HG02852 (cell line): ENCODE measurements at regions not wholly inside any gene's neighbourhood (a gene's known extent, or its start where the extent isn't known, plus 50 kb on each side); places are given as distances from the start of the nearest gene placed in this dataset.

Experiments used
- ATAC-seq: cut with Tn5 transposase; IDR thresholded peaks from one replicate; pipeline ENCODE4 v1.9.1; 2021; ENCODE audit warnings: mild to moderate bottlenecking, moderate library complexity; ENCODE audit not compliant: unreplicated experiment

- no peak for ATAC-seq
These were observed 574.4 kb downstream of the TNS3 start for GRCh38 chr7:47007471-47007870.

GRCh38 chr7:47000561-47000960, 581.4 kb downstream of the TNS3 start:
- ATAC-seq, result no peak

GRCh38 chr7:46999866-47000265, 582.0 kb downstream of the TNS3 start:
- no peak for ATAC-seq

- no peak for ATAC-seq
These were observed 584.9 kb downstream of the TNS3 start for GRCh38 chr7:46996972-46997371.

- ATAC-seq, result no peak
These were observed 588.5 kb downstream of the TNS3 start for GRCh38 chr7:46993396-46993795.

- no peak for ATAC-seq
These were observed 591.1 kb downstream of the TNS3 start for GRCh38 chr7:46990761-46991160.

- no peak for ATAC-seq
These were observed 592.7 kb downstream of the TNS3 start for GRCh38 chr7:46989247-46989646.

- no peak for ATAC-seq
These were observed 599.0 kb downstream of the TNS3 start for GRCh38 chr7:46982928-46983327.

- no peak for ATAC-seq
These were observed 602.5 kb downstream of the TNS3 start for GRCh38 chr7:46979439-46979838.

GRCh38 chr7:46975493-46975892, 606.4 kb downstream of the TNS3 start:
- no peak for ATAC-seq

- ATAC-seq, result no peak
These were observed 609.7 kb downstream of the TNS3 start for GRCh38 chr7:46972205-46972604.

- ATAC-seq, result no peak
These were observed 611.4 kb downstream of the TNS3 start for GRCh38 chr7:46970476-46970875.

GRCh38 chr7:46970131-46970430, 611.8 kb downstream of the TNS3 start:
- no peak for ATAC-seq

GRCh38 chr7:46969303-46970130, 612.4 kb downstream of the TNS3 start:
- no peak for ATAC-seq

- no peak for ATAC-seq
These were observed 613.9 kb downstream of the TNS3 start for GRCh38 chr7:46968003-46968402.

- ATAC-seq, result no peak
These were observed 618.2 kb downstream of the TNS3 start for GRCh38 chr7:46963719-46964118.

- no peak for ATAC-seq
These were observed 620.9 kb downstream of the TNS3 start for GRCh38 chr7:46960970-46961369.

GRCh38 chr7:46957195-46957594, 624.7 kb downstream of the TNS3 start:
- ATAC-seq, result no peak

- ATAC-seq, result no peak
These were observed 626.4 kb downstream of the TNS3 start for GRCh38 chr7:46955531-46955930.

GRCh38 chr7:46954181-46954580, 627.7 kb downstream of the TNS3 start:
- no peak for ATAC-seq

GRCh38 chr7:46953008-46953407, 628.9 kb downstream of the TNS3 start:
- no peak for ATAC-seq

GRCh38 chr7:46949270-46949931, 632.5 kb downstream of the TNS3 start:
- no peak for ATAC-seq

- no peak for ATAC-seq
These were observed 633.2 kb downstream of the TNS3 start for GRCh38 chr7:46948716-46949115.
